ENCODE measurements at regions not wholly inside any gene's neighbourhood (a gene's known extent, or its start where the extent isn't known, plus 50 kb on each side); places are given as distances from the start of the nearest gene placed in this dataset.

GRCh38 chr2:175431101-175431946 is 249.8 kb upstream of the ATP5MC3 start:
- no peaks in the 10 kb centered on the region for H3K4me1 ChIP-seq
- H3K27me3 ChIP-seq = no peaks in the 10 kb centered on the region
- WGBS, 4 donors = 52 to 70% (median 57%) methylated on average over 4 of the region's 4 CpGs
- TF ChIP-seq POLR2A (IDR thresholded peaks at IDR 0.05) (no peak), CTCF (IDR thresholded peaks at IDR 0.05) (no peak)
- peaks cover 0 to 16% (median 5%) of the 10 kb centered on the region in 12 donors for H3K9me3 ChIP-seq
- no peak overlapping the region for H3K27ac ChIP-seq
- no peak for DNase-seq
- intact Hi-C loops (cut with DNase I) = no loop called here
- no peaks in the 10 kb centered on the region for H3K36me3 ChIP-seq
- ATAC-seq = no peak
- H3K4me3 ChIP-seq = no peak overlapping the region

GRCh38 chr2:175430236-175430635 is 248.7 kb upstream of the ATP5MC3 start:
- Histone ChIP-seq H3K27ac (no peak overlapping the region), H3K27me3 (peaks cover 0 to 7% (median 0%) of the 10 kb centered on the region in 9 donors), H3K4me3 (no peak overlapping the region), H3K9me3 (peaks cover 0 to 16% (median 5%) of the 10 kb centered on the region in 12 donors), H3K4me1 (no peaks in the 10 kb centered on the region), H3K36me3 (no peaks in the 10 kb centered on the region)
- 71 to 94% (median 85%) methylated on average over 1 of the region's 1 CpG for WGBS, 4 donors
- TF ChIP-seq CTCF (IDR thresholded peaks at IDR 0.05) = no peak
- no peak for TF ChIP-seq POLR2A (IDR thresholded peaks at IDR 0.05)
- intact Hi-C loops (cut with DNase I) = no loop called here
- no peak for ATAC-seq
- no peak for DNase-seq

GRCh38 chr2:175418224-175418835 is 236.8 kb upstream of the ATP5MC3 start:
- TF ChIP-seq POLR2A (IDR thresholded peaks at IDR 0.05) (no peak), CTCF (IDR thresholded peaks at IDR 0.05) (no peak)
- Histone ChIP-seq H3K4me3 (no peak overlapping the region), H3K27ac (no peak overlapping the region), H3K36me3 (no peaks in the 10 kb centered on the region), H3K27me3 (peaks cover 0 to 7% (median 0%) of the 10 kb centered on the region in 9 donors), H3K4me1 (peaks cover 0 to 6% (median 0%) of the 10 kb centered on the region in 12 donors), H3K9me3 (no peaks in the 10 kb centered on the region)
- no peak for ATAC-seq
- intact Hi-C loops (cut with DNase I) = loop anchor here in 3 of 10 donors (5.0 to 10.0 kb wide), 2 partner anchors 666 to 669 kb away; partner anchors contain the start of gene EVX2 (in 1 of the 3)
- 59 to 68% (median 65%) methylated on average over 8 of the region's 8 CpGs for WGBS, 4 donors
- no peak for DNase-seq

GRCh38 chr2:175414882-175415487 is 233.5 kb upstream of the ATP5MC3 start:
- ATAC-seq = peak in 2 of 4 donors; percentile 48 to 58
- H3K4me3 ChIP-seq = no peak overlapping the region
- H3K36me3 ChIP-seq = no peaks in the 10 kb centered on the region
- H3K9me3 ChIP-seq = no peaks in the 10 kb centered on the region
- DNase-seq = peak; percentile 47 to 70 (median 59)
- peaks cover 0 to 6% (median 0%) of the 10 kb centered on the region in 12 donors for H3K4me1 ChIP-seq
- intact Hi-C loops (cut with DNase I) = loop anchor here in 4 of 10 donors (5.0 to 10.0 kb wide), 2 partner anchors 670 to 672 kb away; partner anchors contain the start of gene EVX2 (in 1 of the 4)
- H3K27ac ChIP-seq = no peak overlapping the region
- H3K27me3 ChIP-seq = peaks cover 0 to 4% (median 0%) of the 10 kb centered on the region in 9 donors
- TF ChIP-seq CTCF (IDR thresholded peaks at IDR 0.05) (peak; percentile 45 to 67 (median 54)), POLR2A (IDR thresholded peaks at IDR 0.05) (no peak)
- 33 to 42% (median 38%) methylated on average over 3 of the region's 3 CpGs for WGBS, 4 donors
